ENCODE measurements at regions not wholly inside any gene's neighbourhood (a gene's known extent, or its start where the extent isn't known, plus 50 kb on each side); places are given as distances from the start of the nearest gene placed in this dataset.

- peak; percentile 73 for TF ChIP-seq CTCF (conservative IDR thresholded peaks at IDR 0.05; ENCODE audit: low read depth, low read length)
- H3K4me3 ChIP-seq (ENCODE audit: low read length) = no peak overlapping the region
- no peak for DNase-seq (ENCODE audit: low read depth)
These were observed 197.3 kb upstream of the PODXL start for GRCh38 chr7:131753620-131754222.

DNA sequence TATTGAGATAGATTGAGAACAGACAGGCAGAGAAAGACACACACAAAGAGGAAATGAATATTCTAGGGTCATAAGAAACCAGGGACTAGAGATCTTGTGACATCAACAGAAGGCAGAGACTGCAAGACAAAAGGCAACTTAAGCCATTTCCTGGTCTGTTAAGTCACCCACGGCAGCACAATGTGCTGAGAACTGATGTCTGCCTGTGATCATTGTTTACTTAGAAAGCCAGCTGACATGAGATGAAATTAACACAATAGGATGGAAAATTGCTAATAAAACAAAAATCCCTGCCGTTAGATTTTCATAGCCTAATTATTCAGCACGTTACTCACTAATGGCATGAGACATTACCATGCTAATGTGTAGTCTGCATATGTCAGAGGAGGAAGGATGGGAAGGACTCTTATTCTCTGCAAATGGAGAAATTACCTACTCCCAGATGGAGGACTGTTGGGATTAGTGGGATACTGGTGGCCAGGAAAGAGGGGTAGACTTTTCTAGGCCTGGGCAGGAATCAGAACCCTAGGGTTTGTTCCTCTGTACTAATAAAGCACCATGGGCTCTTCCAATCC is 191.3 kb upstream of the PODXL start:
- no peak for DNase-seq (ENCODE audit: low read depth)
- no peak for TF ChIP-seq CTCF (conservative IDR thresholded peaks at IDR 0.05; ENCODE audit: low read depth, low read length)
- H3K4me3 ChIP-seq (ENCODE audit: low read length) = no peak overlapping the region

- no peak overlapping the region for H3K4me3 ChIP-seq (ENCODE audit: low read length)
- no peak for TF ChIP-seq CTCF (conservative IDR thresholded peaks at IDR 0.05; ENCODE audit: low read depth, low read length)
- peak; percentile 5 for DNase-seq (ENCODE audit: low read depth)
These were observed 189.2 kb upstream of the PODXL start for GRCh38 chr7:131745390-131746248.

- no peak overlapping the region for H3K4me3 ChIP-seq (ENCODE audit: low read length)
- no peak for TF ChIP-seq CTCF (conservative IDR thresholded peaks at IDR 0.05; ENCODE audit: low read depth, low read length)
These were observed 185.0 kb upstream of the PODXL start for GRCh38 chr7:131741446-131741845.

GRCh38 chr7:131737746-131738465 is 181.5 kb upstream of the PODXL start:
- DNase-seq (ENCODE audit: low read depth) = no peak
- TF ChIP-seq CTCF (conservative IDR thresholded peaks at IDR 0.05; ENCODE audit: low read depth, low read length) = no peak
- no peak overlapping the region for H3K4me3 ChIP-seq (ENCODE audit: low read length)

More at GRCh38 chr7:131741446-131741845, 185.0 kb upstream of the PODXL start:
- DNase-seq (ENCODE audit: low read depth) = no peak

- DNase-seq (ENCODE audit: low read depth) = no peak
- no peak overlapping the region for H3K4me3 ChIP-seq (ENCODE audit: low read length)
- no peak for TF ChIP-seq CTCF (conservative IDR thresholded peaks at IDR 0.05; ENCODE audit: low read depth, low read length)
These were observed 178.7 kb upstream of the PODXL start for GRCh38 chr7:131735101-131735500.

Data from retinal pigment epithelial cell (primary cell).